ENCODE measurements at regions not wholly inside any gene's neighbourhood (a gene's known extent, or its start where the extent isn't known, plus 50 kb on each side); places are given as distances from the start of the nearest gene placed in this dataset.

DNA sequence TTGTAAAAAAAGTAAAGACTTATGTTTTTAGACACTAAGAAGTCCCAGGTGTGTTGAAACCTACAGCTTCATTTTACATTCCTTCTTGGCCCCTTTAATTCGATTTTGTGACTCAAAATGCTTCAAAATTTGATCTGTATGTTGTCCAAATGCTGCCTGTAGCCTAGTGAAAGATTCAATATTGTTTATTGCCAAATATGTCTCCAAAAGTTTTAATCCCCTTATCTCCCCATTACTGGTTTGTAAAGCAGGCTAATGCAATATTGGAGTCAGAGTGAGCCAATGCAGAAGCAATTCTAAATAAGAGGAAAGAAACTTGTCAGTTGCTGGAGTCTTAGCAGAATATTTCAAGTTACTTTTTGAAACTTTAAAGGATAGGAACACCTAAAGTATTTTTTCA lies 287.0 kb upstream of the ZC3H15 start:
- no peak for TF ChIP-seq EMX1 (CRISPR knock-in tag; IDR thresholded peaks at IDR 0.05)
- TF ChIP-seq, protein P1, sequence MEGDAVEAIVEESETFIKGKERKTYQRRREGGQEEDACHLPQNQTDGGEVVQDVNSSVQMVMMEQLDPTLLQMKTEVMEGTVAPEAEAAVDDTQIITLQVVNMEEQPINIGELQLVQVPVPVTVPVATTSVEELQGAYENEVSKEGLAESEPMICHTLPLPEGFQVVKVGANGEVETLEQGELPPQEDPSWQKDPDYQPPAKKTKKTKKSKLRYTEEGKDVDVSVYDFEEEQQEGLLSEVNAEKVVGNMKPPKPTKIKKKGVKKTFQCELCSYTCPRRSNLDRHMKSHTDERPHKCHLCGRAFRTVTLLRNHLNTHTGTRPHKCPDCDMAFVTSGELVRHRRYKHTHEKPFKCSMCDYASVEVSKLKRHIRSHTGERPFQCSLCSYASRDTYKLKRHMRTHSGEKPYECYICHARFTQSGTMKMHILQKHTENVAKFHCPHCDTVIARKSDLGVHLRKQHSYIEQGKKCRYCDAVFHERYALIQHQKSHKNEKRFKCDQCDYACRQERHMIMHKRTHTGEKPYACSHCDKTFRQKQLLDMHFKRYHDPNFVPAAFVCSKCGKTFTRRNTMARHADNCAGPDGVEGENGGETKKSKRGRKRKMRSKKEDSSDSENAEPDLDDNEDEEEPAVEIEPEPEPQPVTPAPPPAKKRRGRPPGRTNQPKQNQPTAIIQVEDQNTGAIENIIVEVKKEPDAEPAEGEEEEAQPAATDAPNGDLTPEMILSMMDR (IDR thresholded peaks at IDR 0.05): no peak
- no peak for TF ChIP-seq ZBTB21 (CRISPR knock-in tag; IDR thresholded peaks at IDR 0.05; ENCODE audit: borderline replicate concordance)
- TF ChIP-seq, protein P2, sequence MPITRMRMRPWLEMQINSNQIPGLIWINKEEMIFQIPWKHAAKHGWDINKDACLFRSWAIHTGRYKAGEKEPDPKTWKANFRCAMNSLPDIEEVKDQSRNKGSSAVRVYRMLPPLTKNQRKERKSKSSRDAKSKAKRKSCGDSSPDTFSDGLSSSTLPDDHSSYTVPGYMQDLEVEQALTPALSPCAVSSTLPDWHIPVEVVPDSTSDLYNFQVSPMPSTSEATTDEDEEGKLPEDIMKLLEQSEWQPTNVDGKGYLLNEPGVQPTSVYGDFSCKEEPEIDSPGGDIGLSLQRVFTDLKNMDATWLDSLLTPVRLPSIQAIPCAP (CRISPR knock-in tag; IDR thresholded peaks at IDR 0.05): no peak
- TF ChIP-seq ZNF396 (CRISPR knock-in tag; IDR thresholded peaks at IDR 0.05; ENCODE audit: borderline replicate concordance): no peak
- TF ChIP-seq, protein P3, sequence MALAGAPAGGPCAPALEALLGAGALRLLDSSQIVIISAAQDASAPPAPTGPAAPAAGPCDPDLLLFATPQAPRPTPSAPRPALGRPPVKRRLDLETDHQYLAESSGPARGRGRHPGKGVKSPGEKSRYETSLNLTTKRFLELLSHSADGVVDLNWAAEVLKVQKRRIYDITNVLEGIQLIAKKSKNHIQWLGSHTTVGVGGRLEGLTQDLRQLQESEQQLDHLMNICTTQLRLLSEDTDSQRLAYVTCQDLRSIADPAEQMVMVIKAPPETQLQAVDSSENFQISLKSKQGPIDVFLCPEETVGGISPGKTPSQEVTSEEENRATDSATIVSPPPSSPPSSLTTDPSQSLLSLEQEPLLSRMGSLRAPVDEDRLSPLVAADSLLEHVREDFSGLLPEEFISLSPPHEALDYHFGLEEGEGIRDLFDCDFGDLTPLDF (CRISPR knock-in tag; IDR thresholded peaks at IDR 0.05): no peak
- TF ChIP-seq, protein P4, sequence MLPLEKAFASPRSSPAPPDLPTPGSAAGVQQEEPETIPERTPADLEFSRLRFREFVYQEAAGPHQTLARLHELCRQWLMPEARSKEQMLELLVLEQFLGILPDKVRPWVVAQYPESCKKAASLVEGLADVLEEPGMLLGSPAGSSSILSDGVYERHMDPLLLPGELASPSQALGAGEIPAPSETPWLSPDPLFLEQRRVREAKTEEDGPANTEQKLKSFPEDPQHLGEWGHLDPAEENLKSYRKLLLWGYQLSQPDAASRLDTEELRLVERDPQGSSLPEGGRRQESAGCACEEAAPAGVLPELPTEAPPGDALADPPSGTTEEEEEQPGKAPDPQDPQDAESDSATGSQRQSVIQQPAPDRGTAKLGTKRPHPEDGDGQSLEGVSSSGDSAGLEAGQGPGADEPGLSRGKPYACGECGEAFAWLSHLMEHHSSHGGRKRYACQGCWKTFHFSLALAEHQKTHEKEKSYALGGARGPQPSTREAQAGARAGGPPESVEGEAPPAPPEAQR (CRISPR knock-in tag; IDR thresholded peaks at IDR 0.05): no peak

Data from WTC11 (cell line).